ENCODE measurements at regions not wholly inside any gene's neighbourhood (a gene's known extent, or its start where the extent isn't known, plus 50 kb on each side); places are given as distances from the start of the nearest gene placed in this dataset.
A peak's percentile ranks its signal among the peaks of the same experiment; 100 is the strongest.

- no peak for DNase-seq
- Histone ChIP-seq H3K4me3 (ENCODE audit: low read length in 3 of 3) (no peak overlapping the region), H3K27ac (ENCODE audit: low read depth in 2 of 2, low read length in 2 of 2) (no peak overlapping the region), H3K36me3 (ENCODE audit: control insufficient read depth in 2 of 3, insufficient read depth in 3 of 3, low read length in 3 of 3) (no peaks in the 10 kb centered on the region), H3K4me1 (ENCODE audit: control insufficient read depth in 2 of 3, insufficient read depth in 2 of 3, low read depth in 1 of 3, low read length in 3 of 3) (no peaks in the 10 kb centered on the region), H3K9ac (ENCODE audit: low read length in 3 of 3) (no peak overlapping the region), H3K9me3 (ENCODE audit: control insufficient read depth in 2 of 3, insufficient read depth in 1 of 3, low read length in 3 of 3) (no peaks in the 10 kb centered on the region), H3K27me3 (ENCODE audit: control insufficient read depth, insufficient read depth, low read length) (no peaks in the 10 kb centered on the region)
- intact Hi-C loops (cut with DNase I), result no loop called here
- no peak for TF ChIP-seq CTCF (IDR thresholded peaks at IDR 0.05; ENCODE audit: borderline replicate concordance, extremely low read depth, insufficient read depth)
- FAIRE-seq, result no peak
Observed at GRCh38 chr18:28826107-28826506, 649.2 kb upstream of the CDH2 start.

GRCh38 chr18:28824183-28824574 lies 647.2 kb upstream of the CDH2 start:
- no peak for FAIRE-seq
- no peak for DNase-seq
- H3K4me3 ChIP-seq (ENCODE audit: low read length in 3 of 3), result no peak overlapping the region
- H3K9me3 ChIP-seq (ENCODE audit: control insufficient read depth in 2 of 3, insufficient read depth in 1 of 3, low read length in 3 of 3), result peaks cover 0 to 2% (median 0%) of the 10 kb centered on the region in 3 donors
- no peak overlapping the region for H3K27ac ChIP-seq (ENCODE audit: low read depth in 2 of 2, low read length in 2 of 2)
- H3K27me3 ChIP-seq (ENCODE audit: control insufficient read depth, insufficient read depth, low read length), result no peaks in the 10 kb centered on the region
- H3K9ac ChIP-seq (ENCODE audit: low read length in 3 of 3), result no peak overlapping the region
- H3K4me1 ChIP-seq (ENCODE audit: control insufficient read depth in 2 of 3, insufficient read depth in 2 of 3, low read depth in 1 of 3, low read length in 3 of 3), result no peaks in the 10 kb centered on the region
- intact Hi-C loops (cut with DNase I), result no loop called here
- no peak for TF ChIP-seq CTCF (IDR thresholded peaks at IDR 0.05; ENCODE audit: borderline replicate concordance, extremely low read depth, insufficient read depth)
- no peaks in the 10 kb centered on the region for H3K36me3 ChIP-seq (ENCODE audit: control insufficient read depth in 2 of 3, insufficient read depth in 3 of 3, low read length in 3 of 3)

- H3K9me3 ChIP-seq (ENCODE audit: control insufficient read depth in 2 of 3, insufficient read depth in 1 of 3, low read length in 3 of 3), result peaks cover 0 to 2% (median 0%) of the 10 kb centered on the region in 3 donors
- no peaks in the 10 kb centered on the region for H3K36me3 ChIP-seq (ENCODE audit: control insufficient read depth in 2 of 3, insufficient read depth in 3 of 3, low read length in 3 of 3)
- TF ChIP-seq CTCF (IDR thresholded peaks at IDR 0.05; ENCODE audit: borderline replicate concordance, extremely low read depth, insufficient read depth), result no peak
- no peaks in the 10 kb centered on the region for H3K27me3 ChIP-seq (ENCODE audit: control insufficient read depth, insufficient read depth, low read length)
- no peak overlapping the region for H3K4me3 ChIP-seq (ENCODE audit: low read length in 3 of 3)
- DNase-seq, result peak in 1 of 5 donors; percentile 18
- H3K27ac ChIP-seq (ENCODE audit: low read depth in 2 of 2, low read length in 2 of 2), result no peak overlapping the region
- no peak for FAIRE-seq
- no peak overlapping the region for H3K9ac ChIP-seq (ENCODE audit: low read length in 3 of 3)
- intact Hi-C loops (cut with DNase I), result no loop called here
- no peaks in the 10 kb centered on the region for H3K4me1 ChIP-seq (ENCODE audit: control insufficient read depth in 2 of 3, insufficient read depth in 2 of 3, low read depth in 1 of 3, low read length in 3 of 3)
Observed at GRCh38 chr18:28823506-28824182, 646.7 kb upstream of the CDH2 start.

- H3K36me3 ChIP-seq (ENCODE audit: control insufficient read depth in 2 of 3, insufficient read depth in 3 of 3, low read length in 3 of 3), result no peaks in the 10 kb centered on the region
- no peak for TF ChIP-seq CTCF (IDR thresholded peaks at IDR 0.05; ENCODE audit: borderline replicate concordance, extremely low read depth, insufficient read depth)
- intact Hi-C loops (cut with DNase I), result no loop called here
- DNase-seq (no peak), FAIRE-seq (no peak)
- H3K9me3 ChIP-seq (ENCODE audit: control insufficient read depth in 2 of 3, insufficient read depth in 1 of 3, low read length in 3 of 3), result peaks cover 0 to 2% (median 0%) of the 10 kb centered on the region in 3 donors
- H3K4me1 ChIP-seq (ENCODE audit: control insufficient read depth in 2 of 3, insufficient read depth in 2 of 3, low read depth in 1 of 3, low read length in 3 of 3), result no peaks in the 10 kb centered on the region
- no peak overlapping the region for H3K27ac ChIP-seq (ENCODE audit: low read depth in 2 of 2, low read length in 2 of 2)
- no peaks in the 10 kb centered on the region for H3K27me3 ChIP-seq (ENCODE audit: control insufficient read depth, insufficient read depth, low read length)
- H3K4me3 ChIP-seq (ENCODE audit: low read length in 3 of 3), result no peak overlapping the region
- H3K9ac ChIP-seq (ENCODE audit: low read length in 3 of 3), result no peak overlapping the region
Observed at GRCh38 chr18:28820353-28820752, 643.4 kb upstream of the CDH2 start.
